Upper lobe of left lung (tissue), 4 donors: ENCODE measurements at regions not wholly inside any gene's neighbourhood (a gene's known extent, or its start where the extent isn't known, plus 50 kb on each side); places are given as distances from the start of the nearest gene placed in this dataset.

Experiments
- EP300 ChIP-seq, 4 donors: sonication (generic); formaldehyde crosslinking; IDR thresholded peaks; one replicate each; pipeline ENCODE4 v1.5.1; 2017; ENCODE audit warnings: antibody characterized with exemption in 4 of 4, control low read depth in 2 of 4
- POLR2A ChIP-seq, 4 donors: fragments of 450-650 bp; IDR thresholded peaks; one replicate each; pipeline ENCODE4 v1.5.1; 2016 to 2017; ENCODE audit warnings: antibody characterized with exemption in 4 of 4, mild to moderate bottlenecking in 2 of 4
- POLR2AphosphoS5 ChIP-seq, 2 donors: sonication (generic); formaldehyde crosslinking; IDR thresholded peaks; one replicate each; pipeline ENCODE4 v1.5.1; 2017; ENCODE audit warnings: antibody characterized with exemption in 2 of 2
- TF ChIP-seq, protein P1 (sequence below), 6 experiments: fragments of 450-650 bp in 4 of 6; fragments of 200-600 bp in 2 of 6; sonication (generic) in 2 of 6; IDR thresholded peaks; one replicate each; pipeline ENCODE4 v1.5.1; 2016 to 2019; ENCODE audit warnings: antibody characterized with exemption in 6 of 6

DNA sequence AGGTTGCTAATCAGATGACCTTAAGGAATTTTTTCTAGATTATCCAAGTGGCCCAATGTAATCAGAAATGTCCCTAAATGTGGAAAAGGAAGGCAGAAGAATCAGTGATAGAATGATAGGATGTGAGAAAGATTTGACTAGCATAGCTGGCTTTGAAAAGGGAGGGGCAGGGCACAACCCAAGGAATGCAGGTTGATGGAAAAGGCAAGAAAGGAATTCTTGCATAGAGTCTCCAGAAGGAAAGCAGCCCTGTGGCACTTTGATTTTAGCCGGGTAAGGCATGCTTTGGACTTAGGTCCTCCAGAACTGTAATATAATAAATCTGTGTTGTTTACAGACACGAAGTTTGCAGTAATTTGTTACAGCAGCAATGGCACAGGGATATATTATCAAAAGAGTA is 375.7 kb upstream of the B3GALT2 start:
- TF ChIP-seq EP300 (IDR thresholded peaks at IDR 0.05) (no peak), POLR2AphosphoS5 (IDR thresholded peaks at IDR 0.05) (no peak), POLR2A (IDR thresholded peaks at IDR 0.05) (no peak)
- TF ChIP-seq, protein P1, sequence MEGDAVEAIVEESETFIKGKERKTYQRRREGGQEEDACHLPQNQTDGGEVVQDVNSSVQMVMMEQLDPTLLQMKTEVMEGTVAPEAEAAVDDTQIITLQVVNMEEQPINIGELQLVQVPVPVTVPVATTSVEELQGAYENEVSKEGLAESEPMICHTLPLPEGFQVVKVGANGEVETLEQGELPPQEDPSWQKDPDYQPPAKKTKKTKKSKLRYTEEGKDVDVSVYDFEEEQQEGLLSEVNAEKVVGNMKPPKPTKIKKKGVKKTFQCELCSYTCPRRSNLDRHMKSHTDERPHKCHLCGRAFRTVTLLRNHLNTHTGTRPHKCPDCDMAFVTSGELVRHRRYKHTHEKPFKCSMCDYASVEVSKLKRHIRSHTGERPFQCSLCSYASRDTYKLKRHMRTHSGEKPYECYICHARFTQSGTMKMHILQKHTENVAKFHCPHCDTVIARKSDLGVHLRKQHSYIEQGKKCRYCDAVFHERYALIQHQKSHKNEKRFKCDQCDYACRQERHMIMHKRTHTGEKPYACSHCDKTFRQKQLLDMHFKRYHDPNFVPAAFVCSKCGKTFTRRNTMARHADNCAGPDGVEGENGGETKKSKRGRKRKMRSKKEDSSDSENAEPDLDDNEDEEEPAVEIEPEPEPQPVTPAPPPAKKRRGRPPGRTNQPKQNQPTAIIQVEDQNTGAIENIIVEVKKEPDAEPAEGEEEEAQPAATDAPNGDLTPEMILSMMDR (IDR thresholded peaks at IDR 0.05) = no peak
